Spleen (tissue), 11 donors: ENCODE measurements at regions not wholly inside any gene's neighbourhood (a gene's known extent, or its start where the extent isn't known, plus 50 kb on each side); places are given as distances from the start of the nearest gene placed in this dataset.

Source experiments
- DNase-seq: peaks from one replicate; pipeline ENCODE4 v3.0.0-alpha.2; 2020
- H3K27ac ChIP-seq, 8 donors: fragments of 200-600 bp; sonication (generic) in 7 of 8; 1 replicate in 4 of 8; 2 replicates in 4 of 8; pipeline versions ENCODE4 v1.5.0 to v1.8.0; 2016 to 2021; ENCODE audit warnings: inconsistent platforms in 4 of 8, mild to moderate bottlenecking in 4 of 8, moderate library complexity in 1 of 8
- H3K27me3 ChIP-seq, 7 donors: fragments of 200-600 bp; sonication (generic) in 6 of 7; replicated peaks in 1 of 7; 1 replicate in 4 of 7; 2 replicates in 3 of 7; pipeline versions ENCODE4 v1.5.0 to v1.8.0; 2016 to 2021; ENCODE audit warnings: inconsistent platforms in 3 of 7, mild to moderate bottlenecking in 1 of 7
- H3K36me3 ChIP-seq, 6 donors: fragments of 200-600 bp; sonication (generic) in 5 of 6; 1 replicate in 4 of 6; 2 replicates in 2 of 6; pipeline versions ENCODE4 v1.5.0 to v1.8.0; 2016 to 2021; ENCODE audit warnings: inconsistent platforms in 2 of 6
- H3K4me1 ChIP-seq, 6 donors: fragments of 200-600 bp; sonication (generic) in 5 of 6; 1 replicate in 3 of 6; 2 replicates in 3 of 6; pipeline versions ENCODE4 v1.5.0 to v1.8.0; 2016 to 2021; ENCODE audit warnings: inconsistent platforms in 3 of 6
- H3K4me3 ChIP-seq, 8 donors: fragments of 200-600 bp; sonication (generic) in 7 of 8; 1 replicate in 4 of 8; 2 replicates in 4 of 8; pipeline versions ENCODE4 v1.5.0 to v1.8.0; 2016 to 2021; ENCODE audit warnings: inconsistent platforms in 4 of 8, mild to moderate bottlenecking in 4 of 8, moderate library complexity in 2 of 8
- H3K9me3 ChIP-seq, 8 donors: fragments of 200-600 bp; sonication (generic) in 7 of 8; 1 replicate in 4 of 8; 2 replicates in 4 of 8; pipeline versions ENCODE4 v1.5.0 to v1.8.0; 2016 to 2021; ENCODE audit warnings: inconsistent platforms in 4 of 8
- CTCF ChIP-seq, 11 experiments: fragments of 200-600 bp in 7 of 11; fragments of 450-650 bp in 4 of 11; sonication (generic) in 4 of 11; IDR thresholded peaks in 8 of 11; conservative IDR thresholded peaks in 3 of 11; 1 replicate in 7 of 11; 2 replicates in 4 of 11; pipeline versions ENCODE4 v1.4.0 to v1.8.0; 2016 to 2021; ENCODE audit warnings: antibody characterized with exemption in 11 of 11, inconsistent platforms in 4 of 11, mild to moderate bottlenecking in 1 of 11
- POLR2A ChIP-seq, 3 donors: fragments of 450-650 bp; IDR thresholded peaks; one replicate each; pipeline ENCODE4 v1.5.1; 2017; ENCODE audit warnings: antibody characterized with exemption in 3 of 3, mild to moderate bottlenecking in 1 of 3
- POLR2AphosphoS5 ChIP-seq, 3 donors: sonication (generic); formaldehyde crosslinking; IDR thresholded peaks; one replicate each; pipeline ENCODE4 v1.5.1; 2017; ENCODE audit warnings: antibody characterized with exemption in 3 of 3
- WGBS, 5 donors: extraction: QIAGEN DNeasy Blood & Tissue Kit in 3 of 5; methylation state at CpG; one replicate each; pipeline versions ENCODE4 v1.1.5 to v1.1.7; 2013 to 2018; 5-methylcytosine and 5-hydroxymethylcytosine counted together
- intact Hi-C: fragments of 100-400 bp; cut with DNase I; formaldehyde crosslinking; loops from one replicate; pipeline ENCODE4 v1.15.0; 2023; ENCODE audit warnings: low total_unique reads
- donor health status: healthy with polysubstance abuse.
- donor health status: DM: no; HTN: no; CAD: no; lungs with moderate emphysema.
- donor health status: DM: no; HTN: no; CAD: no.
- donor health status: Bipolar disorder and iron deficiency.
- donor health status: healthy.
- donor health status: DM: no; HTN: no; CAD: no.
- donor health status: DM: yes; HTN: yes; CAD: no.

GRCh38 chr2:118729760-118730159, 117.7 kb downstream of the EN1 start:
- peaks cover 0 to 12% (median 5%) of the 10 kb centered on the region in 8 donors for H3K9me3 ChIP-seq
- H3K4me3 ChIP-seq, result no peak overlapping the region
- DNase-seq, result no peak
- no peaks in the 10 kb centered on the region for H3K4me1 ChIP-seq
- TF ChIP-seq POLR2AphosphoS5 (IDR thresholded peaks at IDR 0.05) (no peak), CTCF (IDR thresholded peaks at IDR 0.05 in 8 of 11, conservative IDR thresholded peaks at IDR 0.05 in 3 of 11) (no peak), POLR2A (IDR thresholded peaks at IDR 0.05) (no peak)
- intact Hi-C loops, result no loop called here
- no peak overlapping the region for H3K27ac ChIP-seq
- peaks cover 0 to 4% (median 0%) of the 10 kb centered on the region in 7 donors for H3K27me3 ChIP-seq
- WGBS, 5 donors, result 63 to 91% (median 71%) methylated on average over 1 of the region's 1 CpG
- H3K36me3 ChIP-seq, result no peaks in the 10 kb centered on the region

- intact Hi-C loops, result no loop called here
- no peaks in the 10 kb centered on the region for H3K36me3 ChIP-seq
- H3K4me1 ChIP-seq, result no peaks in the 10 kb centered on the region
- peaks cover 0 to under 1% (median 0%) of the 10 kb centered on the region in 7 donors for H3K27me3 ChIP-seq
- no peak overlapping the region for H3K4me3 ChIP-seq
- H3K27ac ChIP-seq, result no peak overlapping the region
- DNase-seq, result no peak
- peaks cover 0 to 12% (median 5%) of the 10 kb centered on the region in 8 donors for H3K9me3 ChIP-seq
- no peak for TF ChIP-seq POLR2AphosphoS5 (IDR thresholded peaks at IDR 0.05)
- TF ChIP-seq POLR2A (IDR thresholded peaks at IDR 0.05), result no peak
- TF ChIP-seq CTCF (IDR thresholded peaks at IDR 0.05 in 8 of 11, conservative IDR thresholded peaks at IDR 0.05 in 3 of 11), result no peak
Measured at GRCh38 chr2:118728984-118729383, 118.5 kb downstream of the EN1 start.

GRCh38 chr2:118726821-118727220, 120.6 kb downstream of the EN1 start:
- DNase-seq, result no peak
- intact Hi-C loops, result no loop called here
- peaks cover 0 to 12% (median 5%) of the 10 kb centered on the region in 8 donors for H3K9me3 ChIP-seq
- no peaks in the 10 kb centered on the region for H3K4me1 ChIP-seq
- H3K36me3 ChIP-seq, result no peaks in the 10 kb centered on the region
- TF ChIP-seq POLR2AphosphoS5 (IDR thresholded peaks at IDR 0.05), result no peak
- no peak for TF ChIP-seq CTCF (IDR thresholded peaks at IDR 0.05 in 8 of 11, conservative IDR thresholded peaks at IDR 0.05 in 3 of 11)
- no peak for TF ChIP-seq POLR2A (IDR thresholded peaks at IDR 0.05)
- H3K27me3 ChIP-seq, result no peaks in the 10 kb centered on the region
- no peak overlapping the region for H3K4me3 ChIP-seq
- H3K27ac ChIP-seq, result no peak overlapping the region

- no peak for DNase-seq
- Histone ChIP-seq H3K4me3 (no peak overlapping the region), H3K36me3 (no peaks in the 10 kb centered on the region), H3K27ac (no peak overlapping the region), H3K4me1 (no peaks in the 10 kb centered on the region), H3K9me3 (peaks cover 0 to 12% (median 5%) of the 10 kb centered on the region in 8 donors), H3K27me3 (no peaks in the 10 kb centered on the region)
- TF ChIP-seq POLR2AphosphoS5 (IDR thresholded peaks at IDR 0.05), result no peak
- no peak for TF ChIP-seq CTCF (IDR thresholded peaks at IDR 0.05 in 8 of 11, conservative IDR thresholded peaks at IDR 0.05 in 3 of 11)
- TF ChIP-seq POLR2A (IDR thresholded peaks at IDR 0.05), result no peak
- intact Hi-C loops, result no loop called here
- 57 to 89% (median 69%) methylated on average over 4 of the region's 4 CpGs for WGBS, 5 donors
Measured at GRCh38 chr2:118723394-118723793, 124.1 kb downstream of the EN1 start.
